Astrocyte of the cerebellum (primary cell): ENCODE measurements at regions not wholly inside any gene's neighbourhood (a gene's known extent, or its start where the extent isn't known, plus 50 kb on each side); places are given as distances from the start of the nearest gene placed in this dataset.

Experiments used
- DNase-seq: peaks from one replicate; pipeline ENCODE4 v3.0.0-alpha.2; 2011; ENCODE audit warnings: low read depth
- H3K4me3 ChIP-seq: 2 replicates; pipeline ENCODE4 v1.5.1; 2011; ENCODE audit warnings: mild to moderate bottlenecking, low read depth, low read length, moderate library complexity
- in situ Hi-C: cut with HindIII; loops from 2 replicates; pipeline ENCODE4 v1.10.0; 2017; ENCODE audit warnings: low sequenced_read_pairs
- TF ChIP-seq, protein P1 (sequence below): IDR thresholded peaks from 2 replicates; pipeline ENCODE4 v1.5.1; 2012; ENCODE audit warnings: low read length, low read depth, moderate library complexity, mild to moderate bottlenecking; ENCODE audit errors: missing control alignments

DNA sequence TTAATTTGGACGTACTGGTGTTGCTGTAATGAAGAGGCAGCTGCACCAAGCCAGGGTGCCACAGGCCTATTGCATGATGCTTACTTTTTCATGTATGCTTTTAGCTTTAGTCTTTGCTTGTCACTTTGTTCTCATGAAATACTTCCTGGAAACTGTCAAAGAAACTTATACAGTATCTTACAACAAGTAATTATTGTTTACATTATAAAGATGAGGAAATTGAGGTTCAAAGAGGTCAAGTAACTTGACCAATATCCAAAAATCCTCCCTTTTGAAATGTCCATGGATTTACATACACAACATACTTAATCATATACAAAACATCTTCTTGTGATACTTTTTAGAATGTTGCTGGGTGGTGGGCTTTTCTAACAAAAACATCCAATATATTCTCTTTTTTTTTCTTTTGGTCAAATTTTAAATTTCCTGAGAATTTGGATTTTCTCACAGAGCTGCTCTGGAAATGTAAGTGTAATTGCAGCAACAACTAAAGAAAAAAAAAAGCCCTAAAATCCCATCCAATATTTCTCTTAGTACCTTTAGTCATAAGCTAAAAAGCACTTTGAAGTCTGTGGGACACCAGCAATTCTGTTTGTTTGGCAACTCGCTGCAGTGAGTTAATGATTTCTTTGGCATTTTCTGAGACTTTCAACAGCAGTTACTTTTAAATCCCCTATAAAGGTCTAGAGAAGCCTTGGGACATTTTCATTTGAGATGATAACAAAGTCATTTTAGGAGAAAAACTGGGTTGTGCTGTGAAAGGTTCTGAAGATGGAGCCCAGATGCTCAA, 500.6 kb upstream of the IGFBP3 start:
- in situ Hi-C loops = no loop called here
- TF ChIP-seq, protein P1, sequence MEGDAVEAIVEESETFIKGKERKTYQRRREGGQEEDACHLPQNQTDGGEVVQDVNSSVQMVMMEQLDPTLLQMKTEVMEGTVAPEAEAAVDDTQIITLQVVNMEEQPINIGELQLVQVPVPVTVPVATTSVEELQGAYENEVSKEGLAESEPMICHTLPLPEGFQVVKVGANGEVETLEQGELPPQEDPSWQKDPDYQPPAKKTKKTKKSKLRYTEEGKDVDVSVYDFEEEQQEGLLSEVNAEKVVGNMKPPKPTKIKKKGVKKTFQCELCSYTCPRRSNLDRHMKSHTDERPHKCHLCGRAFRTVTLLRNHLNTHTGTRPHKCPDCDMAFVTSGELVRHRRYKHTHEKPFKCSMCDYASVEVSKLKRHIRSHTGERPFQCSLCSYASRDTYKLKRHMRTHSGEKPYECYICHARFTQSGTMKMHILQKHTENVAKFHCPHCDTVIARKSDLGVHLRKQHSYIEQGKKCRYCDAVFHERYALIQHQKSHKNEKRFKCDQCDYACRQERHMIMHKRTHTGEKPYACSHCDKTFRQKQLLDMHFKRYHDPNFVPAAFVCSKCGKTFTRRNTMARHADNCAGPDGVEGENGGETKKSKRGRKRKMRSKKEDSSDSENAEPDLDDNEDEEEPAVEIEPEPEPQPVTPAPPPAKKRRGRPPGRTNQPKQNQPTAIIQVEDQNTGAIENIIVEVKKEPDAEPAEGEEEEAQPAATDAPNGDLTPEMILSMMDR = no peak

DNA sequence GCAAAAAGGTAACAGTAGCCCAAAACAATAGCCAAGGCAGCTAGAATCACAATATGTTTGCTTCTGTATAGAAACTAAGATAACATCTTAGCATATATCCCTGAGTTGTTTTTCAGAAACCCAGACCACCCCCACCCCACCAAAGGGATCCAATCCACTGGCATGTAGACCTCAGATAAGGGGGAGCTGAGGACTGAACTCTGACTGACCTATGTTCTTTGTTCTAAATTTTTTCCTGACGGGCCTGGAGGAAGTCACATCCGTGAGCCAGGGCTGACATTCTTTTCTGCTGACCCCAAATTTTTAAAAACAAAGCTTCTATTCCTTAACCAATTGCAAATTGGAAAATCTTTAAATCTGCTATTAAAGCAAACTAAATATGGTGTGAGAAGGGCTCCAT, 493.9 kb upstream of the IGFBP3 start:
- H3K4me3 ChIP-seq = no peak overlapping the region
- TF ChIP-seq, protein P1 = no peak
- in situ Hi-C loops = no loop called here
- no peak for DNase-seq

More for the DNA sequence above, 500.6 kb upstream of the IGFBP3 start:
- no peak overlapping the region for H3K4me3 ChIP-seq
- DNase-seq = no peak

DNA sequence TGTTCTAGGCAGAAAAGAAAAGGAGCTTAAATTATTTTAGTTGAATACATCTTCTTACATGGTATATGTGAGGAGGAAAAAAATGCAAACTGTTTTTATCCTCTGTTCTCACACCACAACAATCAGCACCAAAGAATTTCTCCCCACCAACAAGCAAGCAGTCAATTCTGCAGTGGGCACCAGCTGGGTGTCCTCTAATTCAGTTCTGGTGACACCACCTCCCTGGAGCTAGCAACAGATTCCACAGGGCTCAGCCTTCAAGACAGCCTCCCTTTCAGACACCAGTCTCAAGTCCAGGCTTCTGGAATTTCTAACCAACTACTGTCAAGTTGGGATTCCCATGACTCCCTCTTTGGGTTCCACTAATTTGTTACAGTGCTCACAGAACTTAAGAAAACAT, 490.2 kb upstream of the IGFBP3 start:
- TF ChIP-seq, protein P1 = no peak
- in situ Hi-C loops = no loop called here
- no peak for DNase-seq
- no peak overlapping the region for H3K4me3 ChIP-seq

DNA sequence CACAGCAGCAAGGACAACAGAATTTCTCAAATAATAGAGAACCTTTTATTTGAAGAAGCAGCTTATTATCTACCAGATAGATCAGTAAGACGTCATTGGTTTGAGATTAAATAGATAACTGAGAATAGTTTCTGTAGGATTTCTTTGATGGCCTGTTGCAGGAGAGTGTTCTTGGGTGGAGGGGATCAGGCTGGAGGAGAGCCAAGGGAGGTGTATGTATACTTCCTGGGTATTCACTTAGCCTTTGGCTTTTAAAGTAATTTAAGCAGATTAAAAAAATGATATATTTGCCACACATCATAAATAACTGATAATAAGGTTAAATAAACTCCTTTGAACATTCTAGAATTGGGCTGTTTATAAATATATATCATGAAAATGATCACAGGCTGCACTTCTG, 486.1 kb upstream of the IGFBP3 start:
- in situ Hi-C loops = no loop called here
- no peak overlapping the region for H3K4me3 ChIP-seq
- TF ChIP-seq, protein P1 = no peak
- DNase-seq = no peak

DNA sequence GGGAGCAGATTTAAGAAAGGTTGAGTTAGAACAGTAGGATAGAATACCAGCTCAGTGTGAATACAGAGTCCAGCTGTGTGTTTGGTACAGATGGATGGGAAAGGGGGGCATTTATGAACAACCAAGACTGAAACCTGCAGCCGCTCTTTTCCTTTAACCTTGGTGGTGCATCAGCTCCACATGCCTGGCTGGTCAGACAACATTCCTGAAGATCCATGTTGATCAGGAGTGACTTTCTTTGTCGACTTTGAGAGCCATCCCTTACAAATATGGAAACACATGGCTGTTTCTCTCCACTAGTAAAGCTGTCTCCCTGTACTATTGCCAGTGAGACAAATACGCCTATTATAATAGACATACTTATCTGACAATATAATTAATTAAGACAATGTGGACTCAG, 476.5 kb upstream of the IGFBP3 start:
- no peak for DNase-seq
- in situ Hi-C loops = loop anchor here (5.0 kb wide), 1 partner anchor 35 kb away; no protein-coding TSS in a partner anchor
- TF ChIP-seq, protein P1 = no peak
- H3K4me3 ChIP-seq = no peak overlapping the region

DNA sequence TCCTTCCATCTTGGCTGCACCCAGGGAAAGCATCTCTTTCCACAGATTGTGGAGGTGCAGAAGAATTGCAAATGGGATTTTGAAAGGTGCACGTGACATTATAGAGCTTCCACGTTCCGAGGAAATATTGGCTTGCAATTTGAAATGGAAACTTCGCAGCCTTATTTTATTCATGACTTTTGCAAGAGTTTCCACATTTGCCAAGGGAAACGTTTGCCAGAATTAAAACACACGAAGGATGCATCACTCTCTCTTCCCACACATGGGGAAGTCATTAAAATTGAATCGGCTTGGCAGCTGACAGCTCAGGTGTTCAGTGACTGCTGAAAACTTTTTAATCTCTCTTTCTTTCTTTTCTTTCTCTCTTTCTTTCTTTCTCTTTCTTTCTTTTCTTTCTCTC, 475.4 kb upstream of the IGFBP3 start:
- in situ Hi-C loops = loop anchor here (5.0 kb wide), 1 partner anchor 34 kb away; no protein-coding TSS in a partner anchor
- DNase-seq = no peak
- TF ChIP-seq, protein P1 = no peak
- no peak overlapping the region for H3K4me3 ChIP-seq
